Activated CD4-positive, alpha-beta T cell treated with anti-CD3 and anti-CD28 coated beads, Interleukin-2, amount 50 U/mL, for 48 hours (primary cell): ENCODE measurements at regions not wholly inside any gene's neighbourhood (a gene's known extent, or its start where the extent isn't known, plus 50 kb on each side); places are given as distances from the start of the nearest gene placed in this dataset.

Source experiments
- DNase-seq, 2 experiments: peaks; one replicate each; pipeline ENCODE4 v3.0.0-alpha.2; 2020

DNA sequence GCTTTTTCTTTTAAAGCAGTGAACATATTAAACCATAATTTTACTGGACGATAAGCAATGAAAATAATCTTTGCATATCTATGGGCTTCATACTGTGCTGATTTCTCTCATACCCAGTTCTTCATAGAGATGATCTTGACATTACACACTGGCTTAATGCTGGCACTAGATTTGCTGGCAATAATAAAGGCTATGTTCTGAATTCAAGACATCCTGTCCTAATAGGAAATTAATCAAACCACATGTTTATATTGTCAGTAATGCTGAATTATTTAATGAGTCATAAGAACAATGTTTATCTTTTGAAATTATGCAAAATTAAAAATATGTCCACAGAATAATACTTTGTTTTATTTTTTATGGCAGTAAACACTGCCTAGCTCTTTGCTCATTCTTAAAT is 643.2 kb downstream of the OTOL1 start:
- DNase-seq: no peak

DNA sequence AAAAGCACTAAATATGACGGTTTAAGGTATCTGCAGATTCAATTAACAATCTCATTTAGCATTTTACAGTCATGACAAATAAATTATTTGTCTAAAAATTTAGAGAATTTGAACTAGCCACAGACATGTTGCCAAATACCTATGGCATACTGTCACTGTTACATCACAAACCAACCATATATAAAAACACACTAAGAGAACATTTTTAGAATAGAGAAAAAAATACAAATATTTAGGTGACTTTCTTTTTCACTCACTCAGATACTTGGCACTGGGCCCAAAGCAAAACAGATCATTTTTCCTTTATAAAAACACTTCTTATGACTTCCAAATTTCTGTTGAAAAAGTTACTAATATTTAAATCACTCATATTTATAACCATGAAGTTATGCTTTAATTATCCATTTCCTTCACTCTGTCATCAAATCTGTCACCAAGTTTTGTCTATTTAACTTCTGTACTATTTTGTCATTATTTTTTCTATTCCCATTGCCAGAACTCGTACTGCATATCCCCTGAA is 644.7 kb downstream of the OTOL1 start:
- DNase-seq: no peak

DNA sequence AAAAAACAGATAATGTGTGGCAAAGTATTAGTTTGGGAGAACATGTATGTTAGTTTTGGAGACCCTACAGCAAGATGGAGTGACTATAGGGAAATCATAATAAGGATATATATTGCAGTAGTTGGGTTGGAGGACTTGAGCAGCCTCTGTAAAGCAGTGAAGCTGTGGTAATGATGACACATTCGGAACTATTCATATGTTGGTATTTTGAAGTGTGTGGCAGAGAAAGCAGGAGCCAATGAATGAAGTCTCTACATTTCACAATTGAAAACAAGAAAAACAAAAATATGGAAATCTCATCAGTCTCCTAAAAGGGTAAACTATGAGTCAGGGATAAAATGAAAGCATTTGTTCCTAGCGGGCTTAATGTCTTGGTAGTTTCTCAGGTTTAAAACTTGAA is 645.9 kb downstream of the OTOL1 start:
- no peak for DNase-seq

DNA sequence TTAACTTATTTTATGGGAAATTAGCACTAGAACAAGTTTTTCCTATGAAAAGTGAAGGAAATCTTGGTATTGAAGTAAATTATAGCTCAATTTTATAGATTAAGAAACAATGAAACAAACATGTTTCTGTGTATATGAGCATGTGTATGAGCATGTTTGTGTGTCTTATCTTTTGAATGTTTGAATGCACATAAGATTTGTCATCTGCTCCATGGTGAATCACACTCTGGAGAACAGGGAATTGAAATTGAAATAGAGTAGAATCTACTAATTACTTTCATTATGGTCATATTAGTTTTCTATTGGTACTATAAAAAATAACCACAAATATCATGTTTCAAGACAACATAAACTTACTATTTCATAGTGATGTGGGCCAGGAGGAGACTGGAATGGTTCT is 646.6 kb downstream of the OTOL1 start:
- no peak for DNase-seq

DNA sequence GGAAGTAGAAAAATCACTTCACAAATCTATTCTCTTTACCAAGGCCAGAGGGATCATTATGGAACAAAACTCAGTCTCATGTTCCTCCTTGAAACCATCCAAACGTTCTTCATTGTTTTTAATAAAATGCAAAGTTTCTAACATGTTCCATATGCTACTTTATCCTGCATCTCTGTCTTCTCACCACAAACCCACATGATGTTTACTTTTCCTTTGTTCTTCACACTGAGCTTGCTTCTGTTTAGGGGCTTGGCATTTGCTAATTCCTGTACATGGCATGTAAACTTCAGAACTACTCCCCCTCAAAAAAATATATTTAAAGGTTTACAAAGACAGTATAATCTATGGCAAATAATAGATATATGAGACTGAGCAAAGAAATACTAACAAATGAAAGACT is 651.4 kb downstream of the OTOL1 start:
- no peak for DNase-seq

- DNase-seq: no peak
Observed at GRCh38 chr3:162150790-162151189, 654.2 kb downstream of the OTOL1 start.

GRCh38 chr3:162152636-162153035 is 656.0 kb downstream of the OTOL1 start:
- no peak for DNase-seq

DNA sequence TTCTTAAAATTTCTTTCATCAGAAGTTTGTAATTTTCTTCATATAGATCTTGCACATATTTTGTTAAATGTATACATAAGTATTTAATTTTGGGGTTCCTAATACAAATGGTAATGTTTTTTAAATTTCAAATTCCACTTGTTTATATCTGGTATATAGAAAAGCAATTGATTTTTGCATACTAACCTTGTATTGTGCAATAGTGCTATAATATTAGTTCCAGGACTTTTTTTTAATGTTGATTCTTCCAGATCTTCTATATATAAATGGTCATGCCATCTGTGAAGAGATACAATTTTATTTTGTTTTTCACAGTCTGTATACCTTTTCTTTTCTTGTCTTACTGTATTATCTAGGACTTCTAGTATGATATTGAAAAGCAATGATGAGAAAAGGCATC is 665.0 kb downstream of the OTOL1 start:
- no peak for DNase-seq

- DNase-seq: no peak
Observed at GRCh38 chr3:162165346-162165745, 668.7 kb downstream of the OTOL1 start.

- no peak for DNase-seq
Observed at GRCh38 chr3:162166543-162166942, 669.9 kb downstream of the OTOL1 start.

GRCh38 chr3:162168715-162169114 is 672.1 kb downstream of the OTOL1 start:
- DNase-seq: no peak

DNA sequence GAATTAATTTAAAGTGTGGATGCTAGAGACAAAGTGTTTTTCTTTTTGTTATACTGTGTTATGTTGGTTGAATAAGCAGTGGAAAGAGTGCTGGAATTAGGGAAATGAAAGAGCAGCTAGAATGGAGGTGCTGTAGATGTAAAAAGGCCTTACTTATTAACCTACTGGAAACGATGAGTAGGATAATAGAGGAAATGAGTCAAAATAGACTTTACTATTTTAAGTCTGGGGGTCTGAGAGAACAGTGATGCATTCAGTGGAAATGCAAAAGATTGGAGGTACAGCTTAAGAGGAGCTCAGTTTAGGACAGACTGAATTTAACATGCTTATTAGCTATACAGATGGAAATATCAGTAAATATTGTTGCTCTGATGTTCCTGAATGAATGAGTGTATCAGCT is 674.0 kb downstream of the OTOL1 start:
- DNase-seq: no peak

DNA sequence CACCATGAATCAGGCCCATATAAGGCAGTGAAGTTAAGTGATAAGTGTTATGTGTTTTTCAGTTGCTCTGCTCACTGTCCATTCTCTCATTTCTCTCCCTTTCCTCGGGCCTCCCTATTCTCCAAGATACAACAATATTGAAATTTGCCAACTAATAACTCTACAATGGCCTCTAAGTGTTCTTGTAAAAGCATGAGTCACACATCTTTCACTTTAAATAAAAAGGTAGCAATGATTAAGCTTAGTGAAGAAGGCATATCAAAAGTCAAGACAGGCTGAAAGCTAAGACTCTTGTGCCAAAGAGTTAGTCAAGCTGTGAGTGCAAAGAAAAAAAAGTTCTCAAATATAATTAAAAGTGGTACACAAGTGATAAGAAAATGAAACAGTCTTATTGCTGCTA is 675.4 kb downstream of the OTOL1 start:
- DNase-seq: no peak

DNA sequence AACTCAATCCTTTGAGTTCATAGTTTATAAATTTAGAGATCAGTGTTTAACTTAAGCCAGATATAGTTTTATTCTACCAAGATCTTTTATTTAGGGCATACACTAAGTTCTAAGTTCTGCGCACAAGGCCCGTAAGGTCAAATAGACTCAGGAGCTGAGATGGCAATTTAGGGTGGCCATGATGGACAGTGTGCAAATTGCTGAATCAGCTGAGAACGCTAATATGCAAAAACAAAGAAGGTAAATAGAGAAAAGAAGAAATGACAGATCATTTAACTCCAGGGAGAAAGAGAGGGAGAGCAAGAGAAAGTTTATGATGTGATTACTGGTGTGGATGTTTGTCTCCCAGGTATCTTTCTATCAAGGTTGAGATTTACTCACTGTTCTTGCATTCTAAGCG is 678.5 kb downstream of the OTOL1 start:
- DNase-seq: no peak

- no peak for DNase-seq
Observed at GRCh38 chr3:162175878-162176277, 679.3 kb downstream of the OTOL1 start.

DNA sequence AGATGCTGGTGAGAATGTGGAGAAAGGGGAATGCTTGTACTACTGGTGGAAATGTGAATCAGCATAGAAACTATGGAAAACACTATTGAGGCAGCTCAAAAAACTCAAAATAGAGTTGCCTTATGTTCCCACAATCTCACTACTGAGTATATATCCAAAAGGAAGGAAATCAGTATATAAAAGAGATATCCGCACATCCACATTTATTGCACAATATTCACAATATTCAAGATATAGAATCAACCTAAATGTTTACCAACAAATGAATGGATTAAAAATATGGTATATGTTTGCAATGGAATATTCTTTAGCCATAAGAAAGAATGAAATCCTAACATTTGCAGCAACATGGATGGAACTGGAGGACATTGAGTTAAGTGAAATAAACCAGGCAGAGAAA is 686.8 kb downstream of the OTOL1 start:
- no peak for DNase-seq

- DNase-seq: no peak
Observed at GRCh38 chr3:162192340-162193029, 695.9 kb downstream of the OTOL1 start.

- no peak for DNase-seq
Observed at GRCh38 chr3:162193148-162194095, 696.8 kb downstream of the OTOL1 start.

DNA sequence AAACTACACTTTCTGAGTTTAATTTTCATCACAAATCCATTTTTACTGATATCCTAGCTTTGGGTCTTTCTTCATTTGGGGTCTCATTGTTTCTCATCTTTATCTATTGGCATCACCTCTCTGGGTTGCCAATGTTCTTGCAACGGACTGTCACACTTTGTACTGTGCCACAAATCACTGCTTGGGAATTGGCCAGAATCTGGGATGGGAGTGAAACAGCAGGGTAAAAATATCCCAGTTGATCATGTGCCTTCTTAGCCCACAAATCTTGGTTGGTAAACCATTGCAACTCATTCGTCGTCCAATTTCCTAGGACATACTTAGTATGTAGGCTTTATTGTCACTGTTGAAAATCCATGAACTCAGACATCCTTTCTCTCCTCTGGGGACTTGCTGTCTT is 698.5 kb downstream of the OTOL1 start:
- no peak for DNase-seq

GRCh38 chr3:162196964-162197363 is 700.4 kb downstream of the OTOL1 start:
- no peak for DNase-seq

GRCh38 chr3:162200836-162201235 is 704.2 kb downstream of the OTOL1 start:
- no peak for DNase-seq

GRCh38 chr3:162206648-162207047 is 710.0 kb downstream of the OTOL1 start:
- no peak for DNase-seq

- DNase-seq: no peak
Observed at GRCh38 chr3:162211470-162211869, 714.9 kb downstream of the OTOL1 start.

GRCh38 chr3:162213196-162213595 is 716.6 kb downstream of the OTOL1 start:
- DNase-seq: no peak
